ENCODE measurements at regions not wholly inside any gene's neighbourhood (a gene's known extent, or its start where the extent isn't known, plus 50 kb on each side); places are given as distances from the start of the nearest gene placed in this dataset.

DNA sequence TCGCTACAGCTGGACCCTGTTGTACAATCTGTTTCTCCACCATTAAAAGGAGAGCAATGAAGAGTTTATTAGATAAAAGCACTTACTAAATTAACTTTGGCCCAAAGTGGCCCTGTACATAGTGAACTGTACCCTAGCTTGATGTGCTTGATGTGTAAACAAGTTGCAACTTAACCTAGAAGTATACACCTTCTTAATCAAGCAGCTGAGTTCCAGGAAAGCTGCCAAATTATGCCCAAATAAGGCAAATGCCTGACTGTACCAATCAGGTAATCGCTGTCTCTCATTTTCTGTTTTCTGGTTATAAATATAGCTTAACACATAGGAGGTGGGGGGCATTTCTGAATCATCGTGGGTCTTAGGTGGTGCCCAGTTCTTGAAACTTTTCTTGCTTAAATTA is 704.8 kb upstream of the CBLB start:
- H3K27me3 ChIP-seq (ENCODE audit: control insufficient read depth, insufficient read depth, low read length, poor library complexity, severe bottlenecking) = no peaks in the 10 kb centered on the region
- no peaks in the 10 kb centered on the region for H3K9me3 ChIP-seq (ENCODE audit: control insufficient read depth, low read length)
- no peak overlapping the region for H3K27ac ChIP-seq (ENCODE audit: insufficient read depth, low read depth, low read length, poor library complexity, severe bottlenecking)
- no peaks in the 10 kb centered on the region for H3K36me3 ChIP-seq (ENCODE audit: control insufficient read depth, insufficient read depth, low read length)
- H3K4me3 ChIP-seq (ENCODE audit: insufficient read depth, low read depth, low read length) = no peak overlapping the region
- WGBS, 2 experiments = 90 to 100% methylated on average over 2 to 3 of the region's 3 CpGs
- H3K4me1 ChIP-seq (ENCODE audit: control insufficient read depth, insufficient read depth, low read length) = no peaks in the 10 kb centered on the region

DNA sequence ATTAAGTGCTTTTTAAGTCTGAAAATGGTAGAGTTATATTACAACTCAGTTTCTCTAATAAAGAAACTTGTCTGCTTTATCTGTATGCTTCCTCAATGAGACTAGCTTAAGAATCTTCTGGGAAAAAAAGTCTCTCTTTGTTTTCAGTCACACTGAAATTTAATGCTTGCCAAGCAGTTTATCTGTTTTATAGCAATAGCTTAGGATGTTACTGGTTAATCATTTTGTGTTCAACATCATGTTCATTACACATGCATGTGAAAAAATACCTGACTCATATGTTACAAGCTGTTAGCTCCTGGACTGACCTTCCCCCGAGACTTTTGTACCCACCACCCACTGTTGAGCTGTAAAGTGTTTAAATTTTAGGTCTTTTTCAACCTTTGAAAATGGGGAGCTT is 706.2 kb upstream of the CBLB start:
- Histone ChIP-seq H3K27me3 (ENCODE audit: control insufficient read depth, insufficient read depth, low read length, poor library complexity, severe bottlenecking) (no peaks in the 10 kb centered on the region), H3K36me3 (ENCODE audit: control insufficient read depth, insufficient read depth, low read length) (no peaks in the 10 kb centered on the region), H3K9me3 (ENCODE audit: control insufficient read depth, low read length) (no peaks in the 10 kb centered on the region), H3K4me3 (ENCODE audit: insufficient read depth, low read depth, low read length) (no peak overlapping the region), H3K4me1 (ENCODE audit: control insufficient read depth, insufficient read depth, low read length) (no peaks in the 10 kb centered on the region), H3K27ac (ENCODE audit: insufficient read depth, low read depth, low read length, poor library complexity, severe bottlenecking) (no peak overlapping the region)
- 100% methylated on average over 1 of the region's 1 CpG; no CpG with 5 or more reads in 1 of the 2 experiments for WGBS, 2 experiments

DNA sequence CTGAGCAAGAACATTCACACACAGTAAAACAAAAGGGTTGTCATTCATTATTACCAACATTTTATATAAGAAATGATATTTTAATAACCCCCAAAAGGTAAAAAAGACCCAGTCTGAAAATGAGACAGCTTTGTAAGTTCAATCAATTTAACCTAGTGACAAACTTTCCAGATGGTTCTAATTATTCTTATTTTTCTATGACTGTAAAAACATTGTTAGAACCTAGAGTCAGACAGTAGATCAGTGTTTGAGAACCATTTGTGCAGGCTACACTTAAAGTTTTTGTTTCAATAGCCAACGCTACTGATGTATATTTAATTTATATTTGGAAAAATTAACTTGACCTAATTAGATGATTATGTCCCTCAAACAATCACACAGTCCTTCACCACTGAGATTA is 708.4 kb upstream of the CBLB start:
- Histone ChIP-seq H3K4me3 (ENCODE audit: insufficient read depth, low read depth, low read length) (no peak overlapping the region), H3K36me3 (ENCODE audit: control insufficient read depth, insufficient read depth, low read length) (no peaks in the 10 kb centered on the region), H3K27me3 (ENCODE audit: control insufficient read depth, insufficient read depth, low read length, poor library complexity, severe bottlenecking) (no peaks in the 10 kb centered on the region), H3K27ac (ENCODE audit: insufficient read depth, low read depth, low read length, poor library complexity, severe bottlenecking) (no peak overlapping the region), H3K9me3 (ENCODE audit: control insufficient read depth, low read length) (no peaks in the 10 kb centered on the region), H3K4me1 (ENCODE audit: control insufficient read depth, insufficient read depth, low read length) (no peaks in the 10 kb centered on the region)
- no CpG with 5 or more reads among the region's 1 CpG for WGBS, 2 experiments

DNA sequence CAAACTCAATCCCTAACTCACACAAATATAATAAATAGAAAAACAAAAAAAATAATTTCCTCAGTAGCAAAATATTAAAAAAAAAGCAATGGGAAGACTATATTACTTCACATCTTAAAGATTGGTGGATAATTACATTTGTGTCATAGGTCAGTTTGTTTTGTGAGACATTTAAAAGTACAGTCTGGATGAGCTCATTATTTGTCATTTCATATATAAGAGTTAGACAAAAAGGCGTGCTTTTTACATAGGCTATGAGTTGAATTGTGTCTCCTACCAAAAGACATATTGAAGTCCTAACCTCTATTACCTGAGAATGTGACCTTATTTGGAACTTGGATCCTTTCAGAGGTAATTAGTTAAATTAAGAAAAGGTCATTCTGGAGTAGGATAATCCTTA is 710.1 kb upstream of the CBLB start:
- Histone ChIP-seq H3K9me3 (ENCODE audit: control insufficient read depth, low read length) (no peaks in the 10 kb centered on the region), H3K4me3 (ENCODE audit: insufficient read depth, low read depth, low read length) (no peak overlapping the region), H3K27me3 (ENCODE audit: control insufficient read depth, insufficient read depth, low read length, poor library complexity, severe bottlenecking) (no peaks in the 10 kb centered on the region), H3K36me3 (ENCODE audit: control insufficient read depth, insufficient read depth, low read length) (no peaks in the 10 kb centered on the region), H3K4me1 (ENCODE audit: control insufficient read depth, insufficient read depth, low read length) (no peaks in the 10 kb centered on the region), H3K27ac (ENCODE audit: insufficient read depth, low read depth, low read length, poor library complexity, severe bottlenecking) (no peak overlapping the region)
- WGBS, 2 experiments = 70 to 86% methylated on average over 1 of the region's 1 CpG

DNA sequence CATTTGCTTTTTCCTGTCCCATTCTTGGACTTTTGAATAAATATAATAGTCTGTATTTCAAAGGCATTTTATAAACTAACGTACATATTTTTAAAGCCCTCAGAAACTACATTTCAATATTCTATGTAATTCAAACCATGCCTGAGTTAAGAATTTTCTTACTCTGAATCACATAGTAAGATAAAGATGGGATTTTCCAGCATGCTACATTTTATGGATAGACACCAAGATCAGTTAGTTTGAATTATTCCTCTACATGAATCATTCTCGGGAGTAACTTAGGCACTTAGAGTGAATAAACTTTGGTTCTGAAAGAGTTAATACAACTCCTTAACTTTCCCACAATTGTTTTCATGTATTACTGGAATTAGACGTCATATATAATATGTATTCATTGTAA is 713.3 kb upstream of the CBLB start:
- Histone ChIP-seq H3K4me1 (ENCODE audit: control insufficient read depth, insufficient read depth, low read length) (no peaks in the 10 kb centered on the region), H3K36me3 (ENCODE audit: control insufficient read depth, insufficient read depth, low read length) (no peaks in the 10 kb centered on the region), H3K27ac (ENCODE audit: insufficient read depth, low read depth, low read length, poor library complexity, severe bottlenecking) (no peak overlapping the region), H3K9me3 (ENCODE audit: control insufficient read depth, low read length) (no peaks in the 10 kb centered on the region), H3K27me3 (ENCODE audit: control insufficient read depth, insufficient read depth, low read length, poor library complexity, severe bottlenecking) (no peaks in the 10 kb centered on the region), H3K4me3 (ENCODE audit: insufficient read depth, low read depth, low read length) (no peak overlapping the region)
- 100% methylated on average over 1 of the region's 3 CpGs; no CpG with 5 or more reads in 1 of the 2 experiments for WGBS, 2 experiments

DNA sequence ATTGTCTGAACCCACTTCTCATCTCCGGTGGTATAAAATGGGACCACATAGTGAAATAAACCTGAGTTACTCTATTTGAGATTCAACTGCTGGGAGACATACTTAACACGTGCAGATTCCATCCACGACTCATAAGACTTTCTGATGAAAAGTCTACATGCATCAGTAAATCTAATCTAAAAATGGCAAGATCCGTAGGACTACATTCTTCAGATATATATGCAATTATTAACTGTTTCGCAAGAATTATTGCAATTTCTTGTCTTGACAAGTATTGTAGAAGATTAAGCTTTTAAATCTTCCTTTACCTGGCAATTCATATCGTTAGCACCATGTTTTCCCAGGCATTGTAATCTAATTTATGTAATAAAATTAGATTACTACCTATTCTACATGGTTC is 718.7 kb upstream of the CBLB start:
- Histone ChIP-seq H3K27ac (ENCODE audit: insufficient read depth, low read depth, low read length, poor library complexity, severe bottlenecking) (no peak overlapping the region), H3K9me3 (ENCODE audit: control insufficient read depth, low read length) (no peaks in the 10 kb centered on the region), H3K4me1 (ENCODE audit: control insufficient read depth, insufficient read depth, low read length) (no peaks in the 10 kb centered on the region), H3K36me3 (ENCODE audit: control insufficient read depth, insufficient read depth, low read length) (no peaks in the 10 kb centered on the region), H3K27me3 (ENCODE audit: control insufficient read depth, insufficient read depth, low read length, poor library complexity, severe bottlenecking) (no peaks in the 10 kb centered on the region), H3K4me3 (ENCODE audit: insufficient read depth, low read depth, low read length) (no peak overlapping the region)
- WGBS, 2 experiments = 92 to 95% methylated on average over 4 to 5 of the region's 6 CpGs

DNA sequence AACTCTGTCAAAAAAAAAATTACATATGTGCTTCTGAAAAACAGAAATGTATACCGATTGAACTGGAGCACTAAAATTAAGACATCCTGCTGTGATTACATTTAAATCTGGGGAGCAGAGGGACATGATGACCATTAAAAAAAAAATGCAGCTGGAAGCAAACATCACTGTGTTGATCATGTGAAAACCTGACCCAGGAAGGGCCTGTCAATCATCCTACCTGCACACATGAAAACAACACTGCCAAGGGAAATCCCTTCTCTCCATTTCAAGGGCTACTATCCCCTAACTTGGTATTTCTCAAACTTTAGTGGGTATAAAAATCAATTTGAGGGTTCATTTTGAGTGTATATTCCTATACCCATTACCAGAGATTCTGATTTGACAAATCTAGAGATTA is 719.9 kb upstream of the CBLB start:
- no peaks in the 10 kb centered on the region for H3K4me1 ChIP-seq (ENCODE audit: control insufficient read depth, insufficient read depth, low read length)
- WGBS, 2 experiments = 94 to 100% methylated on average over 1 of the region's 1 CpG
- H3K4me3 ChIP-seq (ENCODE audit: insufficient read depth, low read depth, low read length) = no peak overlapping the region
- H3K27ac ChIP-seq (ENCODE audit: insufficient read depth, low read depth, low read length, poor library complexity, severe bottlenecking) = no peak overlapping the region
- H3K9me3 ChIP-seq (ENCODE audit: control insufficient read depth, low read length) = no peaks in the 10 kb centered on the region
- H3K27me3 ChIP-seq (ENCODE audit: control insufficient read depth, insufficient read depth, low read length, poor library complexity, severe bottlenecking) = no peaks in the 10 kb centered on the region
- H3K36me3 ChIP-seq (ENCODE audit: control insufficient read depth, insufficient read depth, low read length) = no peaks in the 10 kb centered on the region

DNA sequence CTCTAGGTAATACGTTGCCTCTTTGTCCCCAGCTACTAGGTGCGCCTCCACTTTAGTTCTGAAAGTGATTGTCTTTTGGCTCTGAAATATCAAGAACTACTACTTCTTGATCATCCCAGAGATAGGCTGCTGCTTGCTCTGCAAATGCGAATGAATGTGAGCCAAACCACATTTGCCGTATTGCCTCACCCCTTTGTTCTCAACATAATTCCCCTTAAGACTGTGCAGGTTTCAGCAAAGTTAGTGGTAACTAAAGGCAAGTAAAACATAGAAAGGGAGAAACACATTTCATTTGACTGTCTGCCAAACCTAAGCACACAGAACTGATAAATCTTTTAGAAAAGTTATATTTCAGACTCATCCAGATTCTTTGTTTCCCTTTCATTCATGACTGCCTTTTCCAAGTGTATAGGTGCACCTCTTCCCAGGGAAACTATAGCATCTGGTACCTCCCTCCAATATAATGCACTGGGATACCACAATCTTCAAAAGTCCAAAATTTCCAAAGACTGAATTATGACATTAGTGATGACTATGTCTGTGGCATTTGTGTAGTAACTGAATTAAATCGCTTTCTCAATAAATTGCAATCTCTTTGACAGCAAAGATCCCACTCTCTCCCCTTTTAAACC is 720.6 kb upstream of the CBLB start:
- 95 to 99% methylated on average over 5 of the region's 5 CpGs for WGBS, 2 experiments
- Histone ChIP-seq H3K9me3 (ENCODE audit: control insufficient read depth, low read length) (no peaks in the 10 kb centered on the region), H3K36me3 (ENCODE audit: control insufficient read depth, insufficient read depth, low read length) (no peaks in the 10 kb centered on the region), H3K4me3 (ENCODE audit: insufficient read depth, low read depth, low read length) (no peak overlapping the region), H3K27ac (ENCODE audit: insufficient read depth, low read depth, low read length, poor library complexity, severe bottlenecking) (no peak overlapping the region), H3K27me3 (ENCODE audit: control insufficient read depth, insufficient read depth, low read length, poor library complexity, severe bottlenecking) (no peaks in the 10 kb centered on the region), H3K4me1 (ENCODE audit: control insufficient read depth, insufficient read depth, low read length) (no peaks in the 10 kb centered on the region)

DNA sequence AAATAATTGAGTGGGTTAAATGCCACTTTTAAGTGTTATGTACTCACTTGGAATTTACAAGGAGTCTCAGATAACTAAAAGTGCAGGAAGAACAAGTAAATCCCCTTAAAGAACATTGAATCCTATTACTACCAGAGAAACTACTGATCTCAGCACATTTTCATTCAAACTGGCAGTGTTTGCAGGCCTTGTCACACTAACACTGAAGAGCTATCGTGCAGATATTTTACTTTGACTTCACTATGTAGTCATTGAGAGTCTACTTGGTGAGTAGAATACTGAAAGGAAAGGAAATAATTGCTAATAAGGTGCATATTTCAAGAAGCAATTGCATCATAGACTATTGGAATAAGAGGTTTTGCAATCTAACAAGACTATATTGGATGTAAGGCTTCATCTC is 721.4 kb upstream of the CBLB start:
- no peak overlapping the region for H3K27ac ChIP-seq (ENCODE audit: insufficient read depth, low read depth, low read length, poor library complexity, severe bottlenecking)
- 100% methylated on average over 1 of the region's 1 CpG for WGBS, 2 experiments
- H3K36me3 ChIP-seq (ENCODE audit: control insufficient read depth, insufficient read depth, low read length) = no peaks in the 10 kb centered on the region
- no peaks in the 10 kb centered on the region for H3K4me1 ChIP-seq (ENCODE audit: control insufficient read depth, insufficient read depth, low read length)
- no peaks in the 10 kb centered on the region for H3K27me3 ChIP-seq (ENCODE audit: control insufficient read depth, insufficient read depth, low read length, poor library complexity, severe bottlenecking)
- H3K9me3 ChIP-seq (ENCODE audit: control insufficient read depth, low read length) = no peaks in the 10 kb centered on the region
- H3K4me3 ChIP-seq (ENCODE audit: insufficient read depth, low read depth, low read length) = no peak overlapping the region

DNA sequence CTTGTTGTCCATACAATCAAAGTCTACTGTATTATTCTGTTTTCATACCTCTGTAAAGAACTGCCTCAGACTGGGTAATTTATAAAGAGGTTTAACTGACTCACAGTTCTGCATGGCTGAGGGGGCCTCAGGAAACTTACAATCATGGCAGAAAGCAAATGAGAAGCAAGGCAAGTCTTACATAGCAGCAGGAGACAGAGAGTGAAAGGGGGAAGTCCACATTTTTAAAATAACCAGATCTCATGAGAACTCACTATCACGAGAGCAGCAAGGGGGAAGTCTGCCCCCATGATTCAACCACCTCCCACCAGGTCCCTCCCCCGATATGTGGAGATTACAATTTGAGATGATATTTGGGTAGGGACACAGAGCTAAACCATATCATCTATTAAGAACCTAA is 724.6 kb upstream of the CBLB start:
- H3K4me1 ChIP-seq (ENCODE audit: control insufficient read depth, insufficient read depth, low read length) = no peaks in the 10 kb centered on the region

More for the DNA sequence above, 724.6 kb upstream of the CBLB start:
- Histone ChIP-seq H3K9me3 (ENCODE audit: control insufficient read depth, low read length) (no peaks in the 10 kb centered on the region), H3K27me3 (ENCODE audit: control insufficient read depth, insufficient read depth, low read length, poor library complexity, severe bottlenecking) (no peaks in the 10 kb centered on the region), H3K4me3 (ENCODE audit: insufficient read depth, low read depth, low read length) (no peak overlapping the region), H3K27ac (ENCODE audit: insufficient read depth, low read depth, low read length, poor library complexity, severe bottlenecking) (no peak overlapping the region), H3K36me3 (ENCODE audit: control insufficient read depth, insufficient read depth, low read length) (no peaks in the 10 kb centered on the region)
- 90% methylated on average over 2 of the region's 2 CpGs; no CpG with 5 or more reads in 1 of the 2 experiments for WGBS, 2 experiments
